Skin of body (tissue), 1 donor: ENCODE measurements at regions not wholly inside any gene's neighbourhood (a gene's known extent, or its start where the extent isn't known, plus 50 kb on each side); places are given as distances from the start of the nearest gene placed in this dataset.
"Not testable (repeated sequence)": the region's sequence is repeated elsewhere in the genome, so short reads cannot be mapped to it uniquely, and the experiment has no call there.

Source experiments
- DNase-seq: peaks from one replicate; lab custom pipeline; 2025; lab: John Stamatoyannopoulos, UW

- peak; percentile 90 for DNase-seq
Observed at GRCh38 chr20:19026121-19026878, 186.1 kb upstream of the SLC24A3 start.

DNA sequence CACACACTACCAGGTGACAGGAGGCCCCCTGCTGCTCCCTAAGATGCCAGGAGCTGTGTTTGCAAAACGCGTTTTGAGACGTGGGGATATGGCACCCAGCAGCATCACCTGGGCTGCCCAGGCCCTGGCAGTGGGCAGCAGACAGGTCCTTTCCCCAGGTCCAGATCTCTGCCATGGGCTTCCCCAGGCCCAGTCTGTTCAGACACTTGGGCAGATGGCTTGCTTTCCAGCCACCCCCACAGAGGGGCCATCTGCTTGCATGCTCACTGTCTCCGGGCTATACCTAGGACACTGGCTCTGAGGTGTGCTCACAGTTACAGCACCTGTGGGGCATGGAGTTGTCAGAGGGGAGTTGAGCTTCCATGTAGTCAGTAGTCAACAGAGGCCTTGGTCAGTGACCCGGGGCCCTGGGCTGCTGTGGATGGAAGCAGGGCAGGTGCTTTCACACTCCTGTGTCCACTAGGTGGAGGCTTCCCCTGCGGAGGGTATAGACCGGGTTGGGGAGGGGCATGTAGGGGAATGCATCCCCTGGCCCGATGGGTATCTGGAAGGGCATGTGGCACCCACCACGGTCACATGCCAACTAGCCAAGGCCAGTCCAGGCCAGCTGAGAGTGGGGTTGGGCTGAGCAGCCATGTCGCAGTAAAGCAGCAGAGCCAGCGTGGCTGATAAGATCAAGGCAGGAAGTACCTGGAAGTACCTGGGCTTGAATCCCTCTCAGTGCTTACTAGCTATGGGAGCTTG is 185.4 kb upstream of the SLC24A3 start:
- DNase-seq: no peak

- DNase-seq: no peak
Observed at GRCh38 chr20:19027971-19028370, 184.5 kb upstream of the SLC24A3 start.

- no peak for DNase-seq
Observed at GRCh38 chr20:19041787-19042186, 170.7 kb upstream of the SLC24A3 start.

- DNase-seq: peak; percentile 61
Observed at GRCh38 chr20:19045371-19045770, 167.1 kb upstream of the SLC24A3 start.

GRCh38 chr20:19047040-19047950 is 165.1 kb upstream of the SLC24A3 start:
- peak; percentile 36 for DNase-seq

- DNase-seq: no peak
Observed at GRCh38 chr20:19047951-19048296, 164.5 kb upstream of the SLC24A3 start.

GRCh38 chr20:19048995-19049501 is 163.4 kb upstream of the SLC24A3 start:
- DNase-seq: peak; percentile 5

GRCh38 chr20:19049514-19049913 is 162.9 kb upstream of the SLC24A3 start:
- DNase-seq: no peak

DNA sequence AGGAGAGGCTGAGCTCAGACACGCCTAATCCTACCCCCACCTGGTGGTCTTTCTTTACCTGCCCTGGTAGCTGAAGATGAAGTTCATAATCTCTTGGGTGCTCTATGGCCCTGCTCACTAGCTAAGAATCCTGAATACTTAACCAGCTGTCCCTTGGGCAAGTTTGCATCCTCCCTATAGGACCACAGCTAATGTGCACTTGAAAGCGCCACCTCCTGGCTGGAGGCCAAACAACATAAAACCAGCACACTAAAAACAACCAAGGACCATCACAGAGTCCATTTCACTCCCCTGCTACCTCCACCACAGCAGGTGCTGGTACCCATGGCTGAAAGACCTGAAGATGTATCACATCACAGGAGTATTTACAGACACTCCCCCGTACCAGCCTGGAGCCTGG is 155.5 kb upstream of the SLC24A3 start:
- DNase-seq: no peak

- not testable (repeated sequence) for DNase-seq
Observed at GRCh38 chr20:19064788-19065187, 147.7 kb upstream of the SLC24A3 start.

- DNase-seq: no peak
Observed at GRCh38 chr20:19067986-19068385, 144.5 kb upstream of the SLC24A3 start.

DNA sequence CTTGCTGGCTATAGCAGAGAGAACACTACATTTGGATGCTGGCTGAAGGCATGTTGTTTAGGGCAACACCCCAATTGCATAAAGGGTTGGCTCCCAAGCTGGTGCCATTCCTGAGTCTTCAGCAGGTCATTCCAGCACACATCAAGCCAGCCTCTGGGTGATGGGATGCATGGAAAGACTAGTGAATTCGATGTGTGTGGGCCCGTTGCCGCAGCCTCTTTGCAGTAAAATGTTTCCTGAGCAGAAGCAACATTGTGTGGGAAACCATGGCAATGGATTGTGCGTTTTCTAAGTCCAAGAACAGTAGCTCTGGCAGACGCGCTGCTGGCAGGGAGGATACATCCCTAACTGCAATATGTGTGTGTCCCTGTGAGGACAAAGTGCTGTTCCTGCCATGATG is 142.4 kb upstream of the SLC24A3 start:
- no peak for DNase-seq

DNA sequence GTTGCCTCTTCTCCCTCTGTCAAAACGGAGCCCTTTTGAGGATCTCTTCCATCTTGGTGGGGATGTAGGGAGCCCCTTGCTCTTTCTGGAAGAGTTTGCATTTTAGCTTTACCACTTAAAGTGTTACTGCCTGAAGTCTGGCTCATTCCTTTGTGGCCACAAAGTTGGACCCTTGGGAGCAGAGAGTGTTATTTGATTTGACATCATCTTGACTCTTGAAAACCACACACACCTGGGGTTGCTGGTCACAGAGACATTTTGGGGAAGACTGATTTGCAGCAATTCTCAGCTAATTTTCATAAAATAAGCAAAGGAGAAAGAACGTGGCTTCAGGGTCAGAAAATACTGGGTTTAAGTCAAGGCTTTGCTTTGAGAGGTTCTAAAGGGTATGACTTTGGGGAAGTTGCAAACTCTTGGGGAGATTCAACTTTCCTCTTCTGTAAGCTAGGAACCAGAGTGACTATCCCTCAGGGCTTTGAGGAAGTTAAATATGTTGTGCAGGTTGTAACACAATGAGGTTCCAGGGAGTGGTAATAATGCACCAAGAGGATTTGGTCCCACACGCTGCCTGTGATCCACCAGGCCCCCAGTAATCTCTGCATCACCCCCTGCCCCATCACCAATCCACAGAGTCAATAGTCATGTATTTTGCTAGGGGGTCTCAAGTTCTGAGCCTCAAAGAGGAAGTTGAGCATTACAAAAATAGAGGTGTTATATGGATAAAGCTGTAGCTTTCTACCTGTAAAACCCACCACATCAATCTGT is 141.6 kb upstream of the SLC24A3 start:
- no peak for DNase-seq

GRCh38 chr20:19071446-19071725 is 141.1 kb upstream of the SLC24A3 start:
- no peak for DNase-seq

DNA sequence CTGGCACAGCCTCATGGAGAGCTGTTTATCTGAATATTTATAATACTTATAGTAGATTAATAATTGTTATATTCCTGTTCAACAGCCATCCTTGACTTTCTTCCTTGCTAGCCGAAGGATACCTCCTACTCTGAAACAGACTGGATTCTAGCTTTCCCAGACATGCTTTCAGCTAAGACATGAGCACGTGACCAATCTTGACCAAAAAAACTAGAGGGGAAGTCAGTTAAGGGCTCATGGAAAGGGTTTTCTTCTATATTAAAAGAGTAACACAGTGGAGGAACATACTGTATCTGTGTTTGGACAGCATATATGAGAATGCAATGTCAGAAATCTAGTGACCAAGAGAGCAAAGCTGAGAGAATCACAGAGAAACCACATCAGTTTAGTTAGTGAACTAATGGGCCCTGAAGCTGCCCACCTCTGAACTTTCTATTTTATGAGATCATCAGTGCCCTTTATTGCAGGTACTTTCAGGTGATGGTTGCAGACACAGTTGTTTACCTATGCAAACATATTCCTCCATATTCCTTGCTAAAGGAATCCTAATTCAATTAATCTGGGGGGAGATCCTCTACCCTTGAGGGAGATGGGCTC is 140.4 kb upstream of the SLC24A3 start:
- DNase-seq: no peak

GRCh38 chr20:19072988-19073387 is 139.5 kb upstream of the SLC24A3 start:
- DNase-seq: no peak

DNA sequence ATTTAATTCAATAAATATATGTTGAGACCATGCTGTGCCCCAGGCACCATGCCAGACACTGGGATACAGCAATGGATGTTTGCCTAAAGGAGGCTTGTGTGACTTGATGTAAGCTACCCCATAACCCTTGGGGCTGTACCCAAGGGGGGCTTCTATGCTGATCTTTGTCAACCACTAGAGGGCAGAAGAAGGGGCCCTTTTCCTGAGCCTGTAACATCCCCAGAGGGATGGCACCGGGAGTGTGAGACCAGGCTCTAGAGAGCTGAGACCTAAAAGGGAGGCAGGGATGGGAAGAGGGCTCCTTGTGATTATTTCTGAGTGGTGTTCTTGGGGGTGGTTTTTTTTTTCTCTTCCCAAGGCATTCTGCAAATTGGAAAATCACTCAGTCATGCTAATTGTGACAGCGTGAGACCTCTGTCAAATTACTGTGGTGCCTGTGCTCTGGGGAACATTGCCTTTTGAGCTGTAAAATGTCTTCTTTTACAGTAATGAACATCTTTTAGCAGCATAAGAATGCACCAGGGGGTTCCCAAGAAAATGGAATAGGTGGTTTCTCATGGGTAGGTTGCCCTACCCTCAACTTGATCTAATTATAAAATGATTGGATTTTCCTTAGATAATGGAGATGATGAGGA is 138.7 kb upstream of the SLC24A3 start:
- DNase-seq: no peak

GRCh38 chr20:19074356-19074755 is 138.1 kb upstream of the SLC24A3 start:
- no peak for DNase-seq

GRCh38 chr20:19074828-19075516 is 137.5 kb upstream of the SLC24A3 start:
- no peak for DNase-seq
